ENCODE measurements at regions not wholly inside any gene's neighbourhood (a gene's known extent, or its start where the extent isn't known, plus 50 kb on each side); places are given as distances from the start of the nearest gene placed in this dataset.

- no peak for DNase-seq (ENCODE audit: extremely low spot score, unreplicated experiment)
- Mint-ChIP-seq H3K27me3 (ENCODE audit: unreplicated experiment) (no peaks in the 10 kb centered on the region), H3K4me1 (ENCODE audit: unreplicated experiment) (peaks cover 17% of the 10 kb centered on the region), H3K36me3 (ENCODE audit: unreplicated experiment) (no peaks in the 10 kb centered on the region), H3K27ac (ENCODE audit: unreplicated experiment) (no peak overlapping the region), H3K9me3 (ENCODE audit: unreplicated experiment) (no peaks in the 10 kb centered on the region), H3K4me3 (ENCODE audit: unreplicated experiment) (no peak overlapping the region)
- no peak for TF ChIP-seq CTCF (IDR thresholded peaks at IDR 0.05)
Measured at GRCh38 chr1:218828125-218828650, 345.5 kb upstream of the LYPLAL1 start.

- Mint-ChIP-seq H3K9me3 (ENCODE audit: unreplicated experiment) (no peaks in the 10 kb centered on the region), H3K27ac (ENCODE audit: unreplicated experiment) (no peak overlapping the region), H3K27me3 (ENCODE audit: unreplicated experiment) (no peaks in the 10 kb centered on the region), H3K36me3 (ENCODE audit: unreplicated experiment) (no peaks in the 10 kb centered on the region), H3K4me3 (ENCODE audit: unreplicated experiment) (no peak overlapping the region), H3K4me1 (ENCODE audit: unreplicated experiment) (peaks cover 12% of the 10 kb centered on the region)
- no peak for DNase-seq (ENCODE audit: extremely low spot score, unreplicated experiment)
- no peak for TF ChIP-seq CTCF (IDR thresholded peaks at IDR 0.05)
Measured at GRCh38 chr1:218829097-218829496, 344.6 kb upstream of the LYPLAL1 start.

- no peaks in the 10 kb centered on the region for H3K27me3 Mint-ChIP-seq (ENCODE audit: unreplicated experiment)
- TF ChIP-seq CTCF (IDR thresholded peaks at IDR 0.05) = no peak
- H3K36me3 Mint-ChIP-seq (ENCODE audit: unreplicated experiment) = no peaks in the 10 kb centered on the region
- no peak for DNase-seq (ENCODE audit: extremely low spot score, unreplicated experiment)
- no peak overlapping the region for H3K4me3 Mint-ChIP-seq (ENCODE audit: unreplicated experiment)
- H3K9me3 Mint-ChIP-seq (ENCODE audit: unreplicated experiment) = no peaks in the 10 kb centered on the region
- peaks cover 5% of the 10 kb centered on the region for H3K4me1 Mint-ChIP-seq (ENCODE audit: unreplicated experiment)
- no peak overlapping the region for H3K27ac Mint-ChIP-seq (ENCODE audit: unreplicated experiment)
Measured at GRCh38 chr1:218835609-218836008, 338.1 kb upstream of the LYPLAL1 start.

GRCh38 chr1:218836264-218836663, 337.4 kb upstream of the LYPLAL1 start:
- no peak for TF ChIP-seq CTCF (IDR thresholded peaks at IDR 0.05)
- H3K4me1 Mint-ChIP-seq (ENCODE audit: unreplicated experiment) = peaks cover 5% of the 10 kb centered on the region
- H3K27me3 Mint-ChIP-seq (ENCODE audit: unreplicated experiment) = no peaks in the 10 kb centered on the region
- H3K9me3 Mint-ChIP-seq (ENCODE audit: unreplicated experiment) = peaks cover 4% of the 10 kb centered on the region
- H3K4me3 Mint-ChIP-seq (ENCODE audit: unreplicated experiment) = no peak overlapping the region
- H3K27ac Mint-ChIP-seq (ENCODE audit: unreplicated experiment) = no peak overlapping the region
- DNase-seq (ENCODE audit: extremely low spot score, unreplicated experiment) = no peak
- no peaks in the 10 kb centered on the region for H3K36me3 Mint-ChIP-seq (ENCODE audit: unreplicated experiment)

- peaks cover 5% of the 10 kb centered on the region for H3K4me1 Mint-ChIP-seq (ENCODE audit: unreplicated experiment)
- no peak overlapping the region for H3K27ac Mint-ChIP-seq (ENCODE audit: unreplicated experiment)
- H3K36me3 Mint-ChIP-seq (ENCODE audit: unreplicated experiment) = no peaks in the 10 kb centered on the region
- H3K27me3 Mint-ChIP-seq (ENCODE audit: unreplicated experiment) = no peaks in the 10 kb centered on the region
- H3K9me3 Mint-ChIP-seq (ENCODE audit: unreplicated experiment) = peaks cover 4% of the 10 kb centered on the region
- no peak overlapping the region for H3K4me3 Mint-ChIP-seq (ENCODE audit: unreplicated experiment)
- DNase-seq (ENCODE audit: extremely low spot score, unreplicated experiment) = no peak
- TF ChIP-seq CTCF (IDR thresholded peaks at IDR 0.05) = no peak
Measured at GRCh38 chr1:218837051-218837450, 336.6 kb upstream of the LYPLAL1 start.

All from osteocyte (in vitro differentiated cells).